ENCODE measurements at regions not wholly inside any gene's neighbourhood (a gene's known extent, or its start where the extent isn't known, plus 50 kb on each side); places are given as distances from the start of the nearest gene placed in this dataset.

DNA sequence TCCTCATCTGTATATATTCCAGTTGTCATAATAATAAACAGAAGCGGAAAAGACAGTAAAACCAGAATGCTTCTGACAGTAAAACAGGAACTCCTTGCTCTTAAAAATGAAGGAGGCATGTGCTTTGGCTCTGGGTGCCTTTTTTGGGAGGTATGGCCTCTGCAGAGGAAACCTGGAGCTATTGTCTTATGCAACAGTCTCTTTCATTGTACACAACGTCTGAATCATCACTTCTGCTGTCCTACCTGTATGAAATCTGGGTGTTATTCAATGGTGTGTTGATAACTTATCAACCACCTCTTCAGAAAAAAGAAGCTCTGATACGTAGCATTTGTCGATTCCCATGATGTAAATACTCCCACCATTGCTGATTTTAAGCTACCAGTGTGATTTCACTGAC, 64.8 kb downstream of the CDCA7 start:
- no peak for DNase-seq

DNA sequence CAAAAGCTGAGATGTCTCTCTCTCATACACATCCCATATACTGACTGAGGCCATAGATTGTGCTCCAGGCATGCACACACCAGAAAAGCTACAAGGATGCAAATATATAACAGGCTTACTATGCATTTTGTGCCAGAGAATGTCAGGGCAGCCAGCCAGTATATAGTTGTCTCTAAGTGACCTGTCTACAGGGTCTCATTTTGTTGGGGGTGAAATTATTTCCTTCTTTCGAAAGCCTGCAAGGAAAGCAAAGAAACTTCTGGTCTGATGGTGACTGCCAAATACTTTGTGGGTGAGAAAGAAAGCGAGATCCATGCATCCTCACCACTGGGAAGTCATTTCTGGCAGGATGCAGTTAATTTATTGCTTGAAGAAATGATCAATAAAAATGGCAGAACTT, 70.2 kb downstream of the CDCA7 start:
- no peak for DNase-seq

DNA sequence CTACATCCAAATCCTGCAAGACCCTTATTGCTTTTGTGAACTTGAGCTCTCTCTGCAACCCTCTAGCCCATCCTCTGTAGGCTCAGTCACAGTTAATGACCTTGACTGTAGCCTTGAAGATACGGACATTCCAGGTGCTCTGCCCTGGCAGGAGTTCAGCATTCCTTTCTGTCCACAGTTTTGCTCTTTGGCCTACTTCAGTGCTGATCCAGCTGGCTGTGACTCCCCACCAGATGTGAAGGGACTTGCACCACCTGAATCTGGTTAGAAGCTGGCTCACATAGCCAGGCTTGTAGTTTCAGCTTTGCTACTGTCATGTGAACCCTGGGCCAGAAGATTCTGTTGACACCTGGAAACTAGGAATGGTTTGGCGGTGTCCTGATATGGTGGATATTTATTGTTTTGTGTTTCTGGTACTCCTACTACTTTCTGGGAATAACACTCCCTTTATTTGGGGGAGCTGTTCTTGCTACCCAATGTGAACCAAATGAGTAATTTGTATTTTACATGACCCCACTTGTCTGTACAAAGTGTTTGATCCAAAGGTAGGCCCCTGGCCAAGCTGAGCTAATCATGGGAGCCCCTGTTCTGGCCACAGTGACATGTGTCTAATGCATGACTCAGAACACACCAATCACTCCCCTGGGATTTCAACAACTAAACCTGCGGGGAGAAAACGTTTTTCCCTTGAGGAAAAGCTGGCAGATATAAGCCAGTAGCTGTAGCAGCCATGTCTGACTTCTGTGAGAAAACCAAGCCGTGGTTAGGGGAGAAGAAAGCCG, 73.4 kb downstream of the CDCA7 start:
- no peak for DNase-seq

DNA sequence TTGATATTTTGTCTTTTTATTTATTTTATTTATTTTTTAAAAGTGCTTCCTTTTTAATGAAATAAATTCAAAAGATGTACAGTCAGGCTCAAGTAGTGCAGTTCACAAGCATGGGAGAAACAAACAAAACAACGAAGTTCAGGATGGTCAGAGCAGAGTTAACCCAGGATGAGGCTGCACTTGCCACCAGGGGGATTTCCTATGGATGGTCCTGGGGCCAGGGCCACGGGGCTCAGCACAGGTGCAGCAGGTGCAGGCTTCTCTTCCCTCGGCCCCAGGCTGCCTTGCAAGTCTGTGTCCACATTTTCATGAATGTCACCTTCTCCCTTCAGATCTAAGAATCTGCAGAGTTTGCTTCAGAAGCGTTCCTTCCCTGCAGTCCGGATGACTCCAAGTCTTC, 76.5 kb downstream of the CDCA7 start:
- no peak for DNase-seq

DNA sequence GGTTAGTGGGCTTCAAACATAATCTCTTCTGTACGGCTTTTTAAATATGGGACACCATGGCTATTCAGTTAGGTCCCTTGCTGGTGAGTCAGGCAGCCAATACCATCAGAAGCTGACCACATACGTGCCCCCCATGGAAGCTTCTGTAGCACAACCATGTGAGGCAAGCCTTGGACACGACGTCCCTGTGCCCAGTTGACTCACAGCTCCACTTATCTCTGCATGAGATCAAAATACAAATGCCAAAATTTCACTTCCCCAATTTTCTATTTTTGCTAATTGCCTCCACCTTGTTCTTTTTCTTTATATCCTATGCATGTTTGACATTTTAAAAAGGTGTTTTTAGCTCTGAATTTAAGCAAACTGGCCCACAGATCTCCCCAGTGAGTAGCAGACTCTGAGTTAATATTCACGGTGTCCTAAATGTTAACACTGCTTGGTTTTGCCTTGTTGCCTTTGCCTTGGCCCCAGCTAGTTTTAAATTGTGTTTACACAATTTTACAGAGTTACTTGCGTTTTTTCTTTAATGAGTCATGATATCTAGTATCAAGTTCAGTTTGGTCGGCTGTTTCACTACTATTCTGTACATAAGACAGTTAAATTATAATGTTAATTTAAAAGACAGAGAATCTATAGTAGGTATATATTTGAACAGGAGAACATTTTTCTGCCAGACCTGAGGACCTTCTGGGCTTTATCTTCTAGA, 77.5 kb downstream of the CDCA7 start:
- no peak for DNase-seq

DNA sequence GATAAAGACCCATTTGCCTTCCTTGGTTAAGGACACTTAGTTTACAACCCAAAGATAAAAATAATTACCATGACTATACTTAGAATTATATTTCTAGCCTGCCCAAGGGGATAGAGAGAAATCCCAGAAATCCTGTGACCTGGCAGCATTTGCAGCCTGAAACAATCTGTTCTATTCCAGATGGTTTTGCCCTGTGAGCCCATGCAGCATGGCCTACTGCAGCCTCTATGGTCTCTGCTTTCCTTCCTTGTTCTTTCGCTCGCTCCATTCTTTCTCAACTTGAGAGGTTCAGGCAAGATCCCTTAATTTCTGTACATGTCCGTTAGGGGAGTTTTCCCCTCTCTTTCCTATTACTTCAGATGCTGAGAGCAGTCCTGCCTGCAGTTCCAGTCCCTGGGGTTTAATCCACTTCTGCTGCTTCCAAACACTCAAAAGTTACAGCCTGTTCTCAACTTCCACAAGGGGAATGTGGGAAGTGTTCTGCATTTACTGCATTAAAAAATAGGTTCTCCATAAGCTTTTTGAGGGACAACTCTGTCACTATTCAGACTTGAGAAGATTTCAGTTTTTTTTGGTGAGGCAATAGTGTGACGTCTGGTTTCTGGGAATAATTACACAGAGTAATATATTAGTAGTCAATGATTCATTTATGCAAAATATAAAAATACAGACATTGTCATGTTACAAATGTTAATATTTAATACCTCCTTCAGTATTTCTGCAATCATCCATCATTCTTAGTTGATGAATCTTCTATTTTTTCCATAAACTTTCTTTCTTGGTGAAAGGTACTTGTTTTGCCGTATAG, 80.3 kb downstream of the CDCA7 start:
- DNase-seq, result no peak

DNA sequence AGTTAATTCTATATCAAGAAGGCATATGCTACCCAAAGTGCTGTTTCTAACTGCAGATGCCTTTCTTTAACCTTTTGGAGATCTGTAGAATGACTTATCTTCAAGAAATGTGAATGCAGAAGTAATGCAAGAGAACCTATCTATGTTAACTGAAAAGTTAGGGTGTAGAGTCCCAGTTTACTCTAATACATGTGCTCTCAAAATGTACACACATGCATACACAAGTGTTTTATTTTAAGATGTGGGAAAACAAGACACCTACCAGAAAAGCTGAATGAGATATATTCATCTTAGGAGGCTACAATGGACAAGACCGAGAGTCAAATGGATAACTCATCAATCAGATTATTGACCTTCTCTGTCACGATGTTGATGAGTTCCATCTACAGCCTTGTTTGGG, 80.9 kb downstream of the CDCA7 start:
- no peak for DNase-seq

DNA sequence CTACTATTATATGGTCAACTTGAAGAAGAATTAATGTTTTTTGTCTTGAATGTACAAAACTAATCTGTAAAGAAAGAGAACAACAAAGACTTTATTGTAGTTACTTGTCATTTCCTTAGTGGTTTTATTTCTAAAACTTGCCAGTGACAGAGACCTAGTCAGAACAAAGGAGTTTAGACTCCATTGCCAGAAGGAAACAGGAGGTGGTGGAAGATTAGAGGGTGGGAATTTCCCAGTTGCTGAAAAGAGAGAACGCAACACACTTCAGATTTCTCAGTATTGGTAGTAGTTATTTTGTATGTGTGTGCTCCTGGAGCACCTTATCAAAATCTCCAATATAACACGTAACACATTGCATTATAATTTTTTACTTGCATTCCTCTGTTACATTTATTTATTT, 81.4 kb downstream of the CDCA7 start:
- DNase-seq, result no peak

DNA sequence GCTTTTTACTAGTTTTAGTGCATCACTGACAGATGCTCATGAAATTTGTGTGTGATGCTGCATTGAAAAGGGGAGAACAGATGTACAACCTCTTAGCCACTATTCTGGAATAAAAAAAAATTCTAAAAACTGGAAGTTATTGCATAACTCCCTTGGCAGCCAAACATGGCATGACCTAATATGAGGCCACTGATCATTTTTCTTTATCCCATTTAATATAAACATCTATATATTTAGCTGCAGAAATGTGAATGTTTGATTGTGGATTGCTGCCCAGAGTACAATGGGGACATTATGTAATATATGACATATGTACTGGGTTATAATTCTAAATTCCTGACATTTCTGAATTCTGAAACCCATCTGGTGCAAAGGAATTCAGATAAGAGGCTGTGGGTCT, 86.5 kb downstream of the CDCA7 start:
- no peak for DNase-seq

DNA sequence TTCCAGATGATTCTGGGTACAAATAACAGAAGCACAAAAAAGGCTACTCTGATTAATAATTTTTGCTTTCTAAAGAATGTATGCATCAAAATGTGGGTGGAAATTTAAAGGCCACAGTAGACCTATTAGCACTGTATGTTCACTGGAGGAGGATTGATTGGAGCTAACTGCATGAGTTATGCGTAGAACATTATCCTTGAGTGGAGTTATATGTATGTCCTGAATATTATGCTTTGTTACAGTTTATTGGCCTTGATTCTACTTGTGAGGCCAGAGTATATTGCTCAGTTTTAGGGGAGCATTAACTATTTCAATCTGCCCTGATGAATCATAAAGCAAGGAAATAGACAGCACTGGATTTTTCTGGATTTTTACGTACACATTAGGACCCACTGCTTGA, 87.9 kb downstream of the CDCA7 start:
- DNase-seq, result no peak

DNA sequence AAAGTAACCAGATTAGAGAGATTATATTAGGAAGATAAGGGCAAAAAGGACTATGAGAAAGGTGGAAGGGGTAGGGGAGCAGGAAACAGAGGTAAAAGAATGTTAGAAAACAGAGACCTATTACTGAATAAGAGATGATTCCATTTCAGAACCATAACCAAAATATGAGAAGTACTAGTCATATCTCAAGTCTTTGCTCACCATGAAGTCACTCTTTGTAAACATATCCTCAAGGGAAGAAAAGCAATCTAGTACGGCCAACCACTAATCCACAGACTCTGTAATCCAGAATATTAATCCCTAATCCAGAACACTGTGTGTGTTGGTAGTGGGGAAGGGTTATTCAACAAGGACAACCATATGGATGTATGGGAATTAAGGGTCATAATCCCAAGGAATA, 92.0 kb downstream of the CDCA7 start:
- no peak for DNase-seq

DNA sequence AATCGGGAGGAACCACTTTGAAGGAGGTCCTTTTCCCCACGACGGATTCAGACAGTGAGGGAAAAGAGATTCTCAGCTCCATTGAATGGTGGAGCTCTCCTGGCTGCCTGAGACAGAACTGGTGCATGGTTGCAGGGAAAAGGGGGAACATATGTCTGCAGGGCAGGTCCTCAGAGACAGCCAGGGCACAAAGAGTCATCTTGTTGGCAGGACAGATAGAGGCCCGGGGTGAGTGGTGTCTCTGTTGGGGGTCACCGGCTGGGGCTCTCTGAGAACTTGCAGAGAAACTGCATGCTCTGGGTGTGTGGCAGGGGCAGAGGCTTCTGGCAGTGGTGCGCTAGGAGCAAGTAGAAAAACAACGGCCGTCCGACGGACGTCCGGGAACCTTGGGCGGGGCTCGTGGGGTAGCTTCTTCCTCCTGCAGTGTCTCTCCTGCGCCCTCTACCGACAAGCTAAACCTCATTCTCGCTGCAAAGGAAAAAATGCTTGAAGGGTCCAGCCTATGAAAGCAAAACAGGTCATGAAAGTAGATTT, 94.3 kb downstream of the CDCA7 start:
- peak; percentile 0 to 5 for DNase-seq

DNA sequence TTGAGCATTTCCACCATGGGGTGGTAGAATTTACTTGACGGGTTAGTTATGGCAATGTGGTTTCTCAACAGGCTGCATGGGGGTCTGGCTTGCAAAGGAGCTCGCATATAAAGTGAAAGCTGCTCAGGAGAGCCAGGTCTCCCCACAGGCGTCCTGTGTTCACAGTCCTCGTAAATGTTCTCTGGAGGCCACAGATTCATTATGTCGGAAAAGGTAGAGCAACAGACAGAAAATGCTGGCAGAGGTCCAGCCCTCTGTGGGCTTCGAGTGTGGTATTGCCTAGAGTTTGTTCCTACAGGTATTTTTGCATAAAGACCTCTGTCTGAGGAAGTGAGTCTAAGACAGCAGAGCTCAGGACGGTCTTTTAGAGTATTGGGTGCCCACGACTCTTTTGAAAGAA, 96.4 kb downstream of the CDCA7 start:
- no peak for DNase-seq

DNA sequence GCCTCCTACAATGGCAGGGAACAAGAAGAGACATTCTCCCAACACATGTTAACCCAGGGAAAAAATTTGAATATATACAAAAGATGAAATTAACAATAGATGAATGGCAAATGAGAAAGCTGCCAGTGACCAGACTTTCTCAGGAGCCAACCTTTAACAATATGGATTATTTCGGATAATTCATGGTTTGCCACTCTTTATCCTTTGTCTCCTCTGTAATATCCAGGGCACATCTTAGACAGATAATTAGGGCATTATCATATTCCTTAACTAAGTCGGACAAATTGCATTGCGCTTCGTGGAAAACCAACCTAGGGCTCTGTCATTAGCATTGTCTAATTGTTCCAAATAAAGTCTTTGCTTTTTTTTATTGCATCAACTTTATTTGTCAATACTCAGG, 97.3 kb downstream of the CDCA7 start:
- no peak for DNase-seq

DNA sequence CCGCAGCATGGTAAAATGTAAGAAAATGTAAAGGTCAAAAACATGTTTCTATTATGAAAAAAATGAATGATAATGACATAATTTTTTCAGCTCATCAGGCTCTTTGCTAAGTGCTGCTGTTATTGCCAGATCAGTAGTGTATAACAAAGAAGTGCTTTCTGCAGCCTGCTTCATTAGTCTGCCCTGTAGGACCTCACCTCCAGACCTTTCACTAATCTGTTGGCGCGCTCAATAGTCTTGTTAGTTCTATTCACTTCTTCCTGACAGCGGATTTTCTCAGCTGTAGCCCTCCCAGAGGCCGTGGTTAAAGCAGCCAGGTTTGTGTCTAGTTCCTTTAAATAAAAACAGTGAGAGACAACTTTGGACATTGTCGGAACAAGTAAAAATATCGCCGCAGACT, 97.7 kb downstream of the CDCA7 start:
- DNase-seq, result no peak

DNA sequence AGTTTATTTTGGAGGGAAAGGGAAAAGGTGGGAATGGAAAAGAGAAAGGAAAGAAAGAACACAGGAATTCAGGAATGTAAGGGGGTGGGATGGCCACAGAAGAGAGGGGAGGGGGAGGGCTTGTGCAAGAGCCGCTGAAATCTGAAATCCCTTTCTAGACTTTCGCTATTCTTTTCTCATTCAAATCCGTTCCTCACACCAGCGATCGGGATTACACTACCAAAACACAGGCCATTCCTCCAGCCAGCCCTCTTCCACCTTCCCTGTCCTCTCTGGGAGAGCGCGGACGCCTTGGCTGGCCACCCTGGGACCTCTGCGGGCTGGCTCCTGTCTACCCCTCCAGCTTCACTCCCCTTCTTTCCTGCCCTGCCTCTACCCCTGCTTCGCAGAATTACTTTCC, 102.3 kb downstream of the CDCA7 start:
- no peak for DNase-seq

DNA sequence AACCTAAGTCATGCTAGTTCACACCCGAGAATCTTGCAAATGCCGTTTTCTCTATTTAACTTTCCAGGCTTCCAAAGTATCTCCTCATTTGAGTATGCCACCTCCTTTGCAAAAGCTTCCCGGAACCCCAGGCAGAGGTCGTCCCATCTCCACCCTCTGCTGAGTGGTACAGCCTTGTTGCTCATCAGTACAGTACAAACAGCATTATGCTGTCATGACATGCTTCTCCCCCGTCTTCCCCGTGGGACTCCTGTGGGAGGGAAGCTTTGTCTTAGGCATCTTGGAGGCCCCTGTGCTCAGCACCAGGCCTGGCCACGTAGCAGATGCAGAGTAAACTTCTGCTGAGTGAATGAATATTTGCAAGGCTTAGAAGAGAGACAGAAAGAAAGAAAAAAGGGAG, 102.7 kb downstream of the CDCA7 start:
- DNase-seq, result no peak

DNA sequence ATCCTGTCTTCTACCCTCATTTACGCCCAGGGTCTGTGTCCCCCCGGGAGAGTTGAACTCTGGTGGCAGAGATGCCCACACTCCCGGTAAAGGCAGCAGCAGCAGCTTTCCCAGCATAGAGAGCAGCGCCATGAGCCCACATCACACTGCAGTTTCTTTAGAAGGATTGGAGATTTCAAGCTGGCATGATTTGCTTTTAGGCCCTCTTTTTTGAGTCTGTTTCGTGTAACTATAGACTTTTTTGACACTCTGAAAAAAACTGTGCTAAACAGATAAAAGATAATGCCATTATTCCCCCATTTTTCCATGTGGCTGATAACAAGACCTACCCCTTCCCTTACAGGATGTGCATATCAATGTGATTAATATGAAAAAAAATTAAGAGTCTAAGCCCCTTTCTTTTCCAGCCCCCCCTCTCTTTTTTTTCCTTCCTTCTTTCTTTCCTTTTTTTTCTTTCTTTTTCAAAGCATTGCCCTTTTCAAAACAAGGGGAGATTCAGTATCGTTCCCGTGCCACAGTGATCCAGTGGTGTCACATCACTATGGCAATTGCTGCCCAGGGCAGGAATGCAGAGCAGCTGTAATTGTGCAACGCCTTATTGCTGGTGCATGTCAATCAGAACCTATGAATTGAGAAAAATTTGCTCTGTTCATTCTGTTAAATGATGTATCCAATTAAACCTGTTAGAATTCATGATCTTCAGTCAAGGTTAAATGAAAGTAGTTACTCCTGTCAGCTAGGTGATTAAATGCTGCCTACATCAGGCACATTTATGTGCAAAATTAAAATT, 104.5 kb downstream of the CDCA7 start:
- no peak for DNase-seq

DNA sequence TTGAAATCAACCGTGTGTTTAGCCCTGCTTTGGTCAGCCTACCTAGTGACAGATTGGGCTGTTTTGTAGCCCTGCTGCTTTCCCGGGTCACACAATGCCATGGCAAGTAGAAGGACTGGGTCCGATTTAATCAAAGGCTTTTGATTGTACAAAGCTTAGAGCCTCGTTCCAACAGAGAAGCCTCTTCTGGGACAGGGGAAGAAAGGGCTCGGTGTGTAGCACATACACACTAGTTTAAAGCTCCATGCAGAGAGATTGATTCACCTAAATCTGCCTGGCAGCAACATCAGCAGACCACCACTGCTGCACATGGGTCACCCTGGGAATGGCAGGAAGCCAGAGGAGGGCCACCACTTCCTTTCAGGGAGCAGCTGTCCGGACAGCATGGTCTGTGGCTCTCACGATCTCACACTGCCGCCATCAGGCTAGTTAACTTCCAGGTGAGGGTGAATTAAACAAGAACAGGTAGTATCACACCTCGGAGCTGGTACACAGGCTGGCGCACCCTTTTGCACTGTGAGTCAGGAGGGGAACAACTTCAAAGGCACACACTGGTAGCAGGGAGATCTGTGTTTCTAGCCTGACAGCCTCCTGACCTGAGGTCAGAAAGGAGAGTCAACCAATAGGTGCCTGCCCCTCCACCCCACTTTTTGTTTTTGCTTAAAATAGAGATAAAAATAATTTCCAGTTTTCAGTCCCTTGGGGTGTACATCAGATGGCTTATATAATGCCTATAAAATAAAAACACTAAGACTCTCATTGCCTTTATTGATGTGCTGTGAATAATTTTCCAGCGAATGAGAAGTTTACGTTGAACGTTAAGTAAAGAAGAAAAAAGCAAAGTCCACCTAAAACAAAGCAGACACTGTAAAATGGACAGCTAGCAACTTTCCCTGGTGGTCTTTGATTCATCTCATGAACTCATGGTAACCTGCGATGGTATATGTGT, 108.5 kb downstream of the CDCA7 start:
- no peak for DNase-seq

DNA sequence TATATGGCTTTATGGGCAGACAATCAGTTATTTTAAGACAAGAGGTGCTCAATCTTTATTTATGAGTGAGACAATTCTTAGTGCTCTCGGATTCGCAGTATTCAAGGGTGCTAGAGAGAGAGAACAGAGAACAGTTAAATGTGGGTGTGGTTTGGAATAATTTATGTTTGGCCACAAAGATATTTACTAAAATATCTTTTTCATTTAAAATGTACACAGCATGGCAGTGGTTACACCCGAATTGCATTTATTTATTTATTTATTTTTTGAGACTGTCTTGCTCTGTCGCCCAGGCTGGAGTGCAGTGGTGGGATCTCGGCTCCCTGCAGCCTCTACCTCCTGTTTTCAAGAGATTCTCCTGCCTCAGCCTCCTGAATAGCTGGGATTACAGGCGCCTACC, 109.2 kb downstream of the CDCA7 start:
- DNase-seq, result no peak

DNA sequence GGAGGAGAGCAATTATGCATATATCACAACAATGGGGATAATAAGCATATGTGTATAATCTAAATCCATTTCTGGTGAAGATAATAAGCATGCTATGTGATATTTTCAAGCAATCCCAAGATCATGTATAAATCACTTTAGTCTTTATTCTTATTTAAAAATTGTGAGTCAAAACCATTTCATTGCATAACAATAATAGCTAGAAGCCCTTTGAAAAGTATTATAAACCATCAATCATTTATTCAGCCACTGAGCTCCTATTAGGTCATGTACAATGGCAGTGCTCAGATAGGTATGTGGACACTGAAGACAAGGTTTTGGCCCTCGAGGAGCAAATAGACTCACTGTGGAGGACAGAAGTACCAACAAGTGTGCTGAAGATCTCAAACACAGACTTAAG, 113.1 kb downstream of the CDCA7 start:
- DNase-seq, result no peak
